PC-9 (cell line): ENCODE measurements at regions not wholly inside any gene's neighbourhood (a gene's known extent, or its start where the extent isn't known, plus 50 kb on each side); places are given as distances from the start of the nearest gene placed in this dataset.

Source experiments
- CTCF ChIP-seq: fragments of 200-600 bp; sonication (generic); conservative IDR thresholded peaks from 2 replicates; pipeline ENCODE4 v1.6.1; 2017; ENCODE audit warnings: mixed run types, antibody characterized with exemption, mild to moderate bottlenecking, moderate library complexity
- EZH2 ChIP-seq: fragments of 200-600 bp; sonication (generic); IDR thresholded peaks from 2 replicates; pipeline ENCODE4 v1.8.0; 2017; ENCODE audit warnings: antibody characterized with exemption, low read depth

GRCh38 chrX:42246814-42247213 is 323.5 kb upstream of the CASK start:
- TF ChIP-seq CTCF (no peak), EZH2 (no peak)
